Neural cell (in vitro differentiated cells): ENCODE measurements at regions not wholly inside any gene's neighbourhood (a gene's known extent, or its start where the extent isn't known, plus 50 kb on each side); places are given as distances from the start of the nearest gene placed in this dataset.

Experiments used
- EZH2 ChIP-seq: fragments of 200-600, 300-800 bp; shearing (Covaris generic), sonication (generic); IDR thresholded peaks from 2 replicates; pipeline ENCODE4 v1.6.1; 2014; ENCODE audit warnings: antibody characterized with exemption, low read length, borderline replicate concordance, mild to moderate bottlenecking; ENCODE audit not compliant: insufficient read depth, poor library complexity, severe bottlenecking
- MXI1 ChIP-seq: fragments of 450-650 bp; conservative IDR thresholded peaks from 2 replicates; pipeline ENCODE4 v1.6.1; 2014; ENCODE audit warnings: antibody characterized with exemption, mild to moderate bottlenecking; ENCODE audit not compliant: poor library complexity, severe bottlenecking
- POLR2AphosphoS5 ChIP-seq: IDR thresholded peaks from 2 replicates; pipeline ENCODE4 v1.6.1; 2012
- SMC3 ChIP-seq: fragments of 450-650 bp; conservative IDR thresholded peaks from 2 replicates; pipeline ENCODE4 v1.6.1; 2014; ENCODE audit warnings: antibody characterized with exemption, mild to moderate bottlenecking, moderate library complexity; ENCODE audit not compliant: poor library complexity
- TF ChIP-seq, protein P1 (sequence below): fragments of 450-650 bp; IDR thresholded peaks from 2 replicates; pipeline ENCODE4 v1.5.1; 2014; ENCODE audit warnings: antibody characterized with exemption, mild to moderate bottlenecking, moderate library complexity; ENCODE audit not compliant: poor library complexity, severe bottlenecking

DNA sequence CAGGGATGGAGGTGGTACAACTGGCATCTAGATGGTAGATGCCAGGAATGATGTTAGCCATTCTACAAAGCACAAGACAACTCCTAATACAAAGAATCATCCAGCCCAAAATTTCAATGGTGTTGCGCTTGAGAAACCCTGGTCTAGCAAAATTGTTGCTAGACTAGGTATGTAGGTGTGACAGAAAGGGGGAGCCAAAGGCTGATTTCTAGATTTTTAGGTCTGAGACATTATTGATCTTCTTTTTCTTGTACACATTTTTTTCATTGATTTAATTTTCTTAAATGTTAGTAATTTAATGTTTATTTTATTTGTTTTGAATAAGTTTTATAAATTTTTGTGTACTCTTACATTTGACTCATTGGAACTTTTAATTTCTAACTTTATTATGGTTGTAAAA lies 216.4 kb downstream of the FSIP2 start:
- TF ChIP-seq, protein P1, sequence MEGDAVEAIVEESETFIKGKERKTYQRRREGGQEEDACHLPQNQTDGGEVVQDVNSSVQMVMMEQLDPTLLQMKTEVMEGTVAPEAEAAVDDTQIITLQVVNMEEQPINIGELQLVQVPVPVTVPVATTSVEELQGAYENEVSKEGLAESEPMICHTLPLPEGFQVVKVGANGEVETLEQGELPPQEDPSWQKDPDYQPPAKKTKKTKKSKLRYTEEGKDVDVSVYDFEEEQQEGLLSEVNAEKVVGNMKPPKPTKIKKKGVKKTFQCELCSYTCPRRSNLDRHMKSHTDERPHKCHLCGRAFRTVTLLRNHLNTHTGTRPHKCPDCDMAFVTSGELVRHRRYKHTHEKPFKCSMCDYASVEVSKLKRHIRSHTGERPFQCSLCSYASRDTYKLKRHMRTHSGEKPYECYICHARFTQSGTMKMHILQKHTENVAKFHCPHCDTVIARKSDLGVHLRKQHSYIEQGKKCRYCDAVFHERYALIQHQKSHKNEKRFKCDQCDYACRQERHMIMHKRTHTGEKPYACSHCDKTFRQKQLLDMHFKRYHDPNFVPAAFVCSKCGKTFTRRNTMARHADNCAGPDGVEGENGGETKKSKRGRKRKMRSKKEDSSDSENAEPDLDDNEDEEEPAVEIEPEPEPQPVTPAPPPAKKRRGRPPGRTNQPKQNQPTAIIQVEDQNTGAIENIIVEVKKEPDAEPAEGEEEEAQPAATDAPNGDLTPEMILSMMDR: no peak
- TF ChIP-seq POLR2AphosphoS5 (no peak), EZH2 (no peak), MXI1 (no peak), SMC3 (no peak)
